GM12891 (cell line): ENCODE measurements at regions not wholly inside any gene's neighbourhood (a gene's known extent, or its start where the extent isn't known, plus 50 kb on each side); places are given as distances from the start of the nearest gene placed in this dataset.
"Not testable (repeated sequence)": the region's sequence is repeated elsewhere in the genome, so short reads cannot be mapped to it uniquely, and the experiment has no call there.

ENCODE experiments used
- DNase-seq: peaks from one replicate; pipeline ENCODE4 v3.0.0; 2011; ENCODE audit warnings: low spot score; ENCODE audit not compliant: insufficient read length
- FAIRE-seq: peaks from 2 replicates; lab custom pipeline; 2011; peaks lifted over from hg19 to GRCh38; lab: Jason Lieb, UNC
- PAX5 ChIP-seq: IDR thresholded peaks from 2 replicates; pipeline ENCODE4 v1.6.1; 2011; ENCODE audit warnings: low read length, moderate library complexity, mild to moderate bottlenecking; ENCODE audit not compliant: insufficient read depth, severe bottlenecking
- POLR2A ChIP-seq: IDR thresholded peaks from 2 replicates; pipeline ENCODE4 v1.6.1; 2011; ENCODE audit warnings: low read depth, low read length, control low read depth
- POLR2AphosphoS5 ChIP-seq: IDR thresholded peaks from 2 replicates; pipeline ENCODE4 v1.6.1; 2011; ENCODE audit warnings: low read depth, low read length, control low read depth
- POU2F2 ChIP-seq: IDR thresholded peaks from 2 replicates; pipeline ENCODE4 v1.6.1; 2011; ENCODE audit warnings: low read depth, mild to moderate bottlenecking, control low read depth, low read length, moderate library complexity
- SPI1 ChIP-seq: IDR thresholded peaks from 2 replicates; pipeline ENCODE4 v1.6.1; 2011; ENCODE audit warnings: low read depth, low read length, control low read depth
- TAF1 ChIP-seq: IDR thresholded peaks from 2 replicates; pipeline ENCODE4 v1.6.1; 2011; ENCODE audit warnings: low read depth, low read length, control low read depth

GRCh38 chr6:47180633-47181032 lies 129.1 kb downstream of the TNFRSF21 start:
- TF ChIP-seq PAX5: no peak
- TF ChIP-seq POU2F2: no peak
- TF ChIP-seq SPI1: no peak
- TF ChIP-seq POLR2AphosphoS5: no peak
- TF ChIP-seq POLR2A: no peak
- TF ChIP-seq TAF1: no peak
- DNase-seq: no peak

DNA sequence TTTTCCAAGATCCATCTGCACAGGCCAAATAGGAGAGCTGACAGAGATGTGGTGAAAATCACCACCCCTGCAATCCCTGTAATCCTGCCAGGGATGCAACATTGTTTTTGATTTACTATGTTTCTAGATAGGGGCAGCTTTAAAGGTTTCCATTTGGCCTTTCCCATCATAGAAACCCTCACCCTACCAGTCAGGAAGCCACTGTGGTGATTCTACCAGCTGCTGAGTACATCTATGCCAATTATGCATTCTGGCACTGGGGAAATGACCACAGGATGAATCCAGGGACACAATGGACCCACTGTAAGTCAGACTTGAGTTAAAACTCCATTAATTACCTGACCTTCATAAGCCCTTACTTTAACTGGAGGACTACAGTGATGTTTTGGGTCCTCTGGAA lies 130.4 kb downstream of the TNFRSF21 start:
- no peak for FAIRE-seq
- TF ChIP-seq POLR2A (no peak), POU2F2 (no peak), TAF1 (no peak), PAX5 (no peak), SPI1 (no peak), POLR2AphosphoS5 (no peak)
- no peak for DNase-seq

More at GRCh38 chr6:47180633-47181032, 129.1 kb downstream of the TNFRSF21 start:
- FAIRE-seq: no peak

DNA sequence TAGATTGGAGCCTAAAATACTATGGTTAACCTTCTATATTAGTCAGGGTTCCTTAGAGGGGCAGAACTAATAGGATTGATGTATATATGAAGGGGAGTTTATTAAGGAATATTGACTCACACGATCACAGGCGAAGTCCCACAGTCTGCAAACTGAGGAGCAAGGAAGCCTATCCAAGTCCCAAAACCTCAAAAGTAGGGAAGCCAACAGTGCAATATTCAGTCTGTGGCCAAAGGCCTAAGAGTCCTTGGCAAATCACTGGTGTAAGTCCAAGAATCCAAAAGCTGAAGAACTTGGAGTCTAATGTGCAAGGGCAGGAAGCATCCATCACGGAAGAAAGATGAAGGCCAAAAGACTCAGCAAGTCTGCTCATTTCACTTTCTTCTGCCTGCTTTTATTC lies 133.5 kb upstream of the ADGRF1 start:
- DNase-seq (no peak), FAIRE-seq (no peak)
- no peak for TF ChIP-seq SPI1
- TF ChIP-seq TAF1: no peak
- no peak for TF ChIP-seq POU2F2
- no peak for TF ChIP-seq PAX5
- TF ChIP-seq POLR2A: no peak
- TF ChIP-seq POLR2AphosphoS5: no peak

GRCh38 chr6:47174502-47175023 lies 132.4 kb upstream of the ADGRF1 start:
- FAIRE-seq (no peak), DNase-seq (no peak)
- TF ChIP-seq TAF1 (no peak), PAX5 (no peak), POLR2A (no peak), POU2F2 (no peak), SPI1 (no peak), POLR2AphosphoS5 (no peak)

- not testable (repeated sequence) for DNase-seq, FAIRE-seq
Observed at GRCh38 chr6:47174063-47174462, 131.9 kb upstream of the ADGRF1 start.

DNA sequence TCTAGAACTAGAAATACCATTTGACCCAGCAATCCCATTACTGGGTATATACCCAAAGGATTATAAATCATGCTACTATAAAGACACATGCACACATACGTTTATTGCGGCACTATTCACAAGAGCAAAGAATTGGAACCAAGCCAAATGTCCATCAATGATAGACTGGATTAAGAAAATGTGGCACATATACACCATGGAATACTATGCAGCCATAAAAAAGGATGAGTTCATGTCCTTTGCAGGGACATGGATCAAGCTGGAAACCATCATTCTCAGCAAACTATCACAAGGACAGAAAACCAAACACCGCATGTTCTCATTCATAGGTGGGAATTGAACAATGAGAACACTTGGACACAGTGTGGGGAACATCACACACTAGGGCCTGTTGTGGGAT lies 131.0 kb upstream of the ADGRF1 start:
- DNase-seq, FAIRE-seq: not testable (repeated sequence)

DNA sequence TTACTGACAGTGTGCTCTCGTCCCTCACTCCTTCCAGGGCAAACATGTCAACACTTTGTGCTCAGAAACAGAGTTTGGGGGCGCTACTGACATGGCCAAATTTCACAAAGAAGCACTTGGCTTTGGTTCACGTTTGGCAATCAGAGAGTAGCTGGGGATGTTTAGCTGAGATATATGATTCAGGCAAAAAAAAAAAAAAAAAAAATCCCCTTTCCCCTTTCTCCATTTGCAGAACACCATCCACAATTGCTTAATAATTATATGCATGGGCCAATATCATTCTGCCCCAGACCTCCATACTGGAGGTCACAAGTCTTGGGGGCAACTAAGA lies 128.4 kb upstream of the ADGRF1 start:
- DNase-seq (no peak), FAIRE-seq (no peak)
- TF ChIP-seq POLR2AphosphoS5 (no peak), PAX5 (no peak), SPI1 (no peak), POLR2A (no peak), POU2F2 (no peak), TAF1 (no peak)

DNA sequence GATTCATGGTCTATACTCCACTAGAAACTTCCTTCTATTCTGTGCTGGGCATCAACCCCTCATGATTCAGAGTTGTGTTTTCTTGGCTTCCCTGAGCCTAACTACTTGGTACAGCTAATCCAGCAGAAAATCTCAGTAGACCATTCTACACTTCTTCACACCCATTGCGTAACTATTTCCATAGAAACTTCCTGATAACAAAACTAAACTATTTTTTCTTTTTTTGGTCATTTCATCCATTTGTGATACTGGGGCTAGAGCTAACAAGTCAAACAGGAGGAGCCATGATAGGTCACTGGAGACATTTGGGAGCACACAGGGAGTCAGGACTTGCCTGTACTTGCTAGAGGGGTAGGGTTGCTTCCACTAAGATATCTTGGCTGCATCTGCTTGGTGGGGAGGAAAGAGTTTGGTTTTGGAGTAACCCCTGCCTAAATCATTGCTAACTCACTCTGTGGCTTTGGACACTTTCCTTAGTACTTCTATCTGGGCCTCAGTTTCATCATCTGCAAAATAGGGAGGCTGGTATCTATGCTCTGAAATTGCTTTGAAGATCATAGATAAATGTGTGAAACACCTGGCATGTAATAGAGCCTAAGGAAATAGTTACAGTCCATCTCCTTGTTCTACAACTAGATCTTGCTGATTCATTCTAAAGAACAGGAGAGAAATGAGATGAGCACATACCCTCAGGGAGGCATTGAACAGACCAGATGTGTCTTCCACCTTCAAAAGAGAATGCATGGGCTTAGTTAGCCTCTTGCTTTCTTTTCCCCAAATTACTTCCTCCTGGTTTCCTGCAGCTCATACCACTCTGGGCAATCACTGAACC lies 127.9 kb upstream of the ADGRF1 start:
- FAIRE-seq (no peak), DNase-seq (no peak)
- TF ChIP-seq POLR2AphosphoS5 (no peak), POLR2A (no peak), SPI1 (no peak), POU2F2 (no peak), TAF1 (no peak), PAX5 (no peak)

DNA sequence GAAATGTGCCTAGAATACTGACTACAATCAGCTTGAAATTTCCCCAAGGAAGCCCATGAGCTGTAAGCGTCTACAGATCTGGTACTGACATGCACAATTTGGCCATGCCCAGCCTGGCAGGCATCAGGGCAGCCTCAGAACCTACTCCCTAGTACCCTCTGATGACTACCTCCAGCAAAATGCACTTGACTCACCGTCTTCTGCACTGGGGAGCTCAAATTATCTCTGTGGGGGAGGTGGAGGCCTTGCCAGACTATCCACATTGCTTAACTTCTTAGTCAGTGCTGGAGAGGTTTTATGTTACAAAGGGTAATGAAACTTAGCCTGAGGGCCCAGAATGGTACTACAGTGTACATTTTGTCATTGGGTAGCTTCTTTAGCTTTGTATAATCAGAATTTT lies 126.0 kb upstream of the ADGRF1 start:
- DNase-seq (no peak), FAIRE-seq (no peak)
- TF ChIP-seq TAF1: no peak
- no peak for TF ChIP-seq PAX5
- TF ChIP-seq SPI1: no peak
- TF ChIP-seq POLR2AphosphoS5: no peak
- no peak for TF ChIP-seq POLR2A
- TF ChIP-seq POU2F2: no peak

- no peak for DNase-seq
- TF ChIP-seq PAX5: no peak
- TF ChIP-seq TAF1: no peak
- TF ChIP-seq SPI1: peak; percentile 63
- peak; percentile 43 for FAIRE-seq
Observed at GRCh38 chr6:47165918-47166317, 123.8 kb upstream of the ADGRF1 start.
